DOHH2 (cell line): ENCODE measurements at regions not wholly inside any gene's neighbourhood (a gene's known extent, or its start where the extent isn't known, plus 50 kb on each side); places are given as distances from the start of the nearest gene placed in this dataset.

ENCODE experiments used
- CTCF ChIP-seq: fragments of 200-600 bp; sonication (generic); IDR thresholded peaks from one replicate; pipeline ENCODE4 v1.5.1; 2014; ENCODE audit warnings: antibody characterized with exemption, mild to moderate bottlenecking, low read depth, low read length; ENCODE audit not compliant: poor library complexity, severe bottlenecking
- EZH2phosphoT487 ChIP-seq: fragments of 200-600 bp; sonication (generic); IDR thresholded peaks from 2 replicates; pipeline ENCODE4 v1.6.1; 2017; ENCODE audit warnings: borderline replicate concordance, mild to moderate bottlenecking, antibody characterized with exemption, low read length, moderate library complexity, mixed read lengths

- TF ChIP-seq CTCF, result no peak
- no peak for TF ChIP-seq EZH2phosphoT487
Measured at GRCh38 chr2:64228126-64228678, 84.0 kb upstream of the PELI1 start.
